ENCODE measurements at regions not wholly inside any gene's neighbourhood (a gene's known extent, or its start where the extent isn't known, plus 50 kb on each side); places are given as distances from the start of the nearest gene placed in this dataset.

- TF ChIP-seq CTCF (IDR thresholded peaks at IDR 0.05): no peak
- no peak for TF ChIP-seq POLR2A (IDR thresholded peaks at IDR 0.05)
- no peak for TF ChIP-seq POLR2AphosphoS5 (IDR thresholded peaks at IDR 0.05)
These were observed 436.2 kb upstream of the NXPH2 start for GRCh38 chr2:139216435-139216834.

Measured in gastroesophageal sphincter (tissue), 3 donors.